ENCODE measurements at regions not wholly inside any gene's neighbourhood (a gene's known extent, or its start where the extent isn't known, plus 50 kb on each side); places are given as distances from the start of the nearest gene placed in this dataset.

- TF ChIP-seq, protein P1, sequence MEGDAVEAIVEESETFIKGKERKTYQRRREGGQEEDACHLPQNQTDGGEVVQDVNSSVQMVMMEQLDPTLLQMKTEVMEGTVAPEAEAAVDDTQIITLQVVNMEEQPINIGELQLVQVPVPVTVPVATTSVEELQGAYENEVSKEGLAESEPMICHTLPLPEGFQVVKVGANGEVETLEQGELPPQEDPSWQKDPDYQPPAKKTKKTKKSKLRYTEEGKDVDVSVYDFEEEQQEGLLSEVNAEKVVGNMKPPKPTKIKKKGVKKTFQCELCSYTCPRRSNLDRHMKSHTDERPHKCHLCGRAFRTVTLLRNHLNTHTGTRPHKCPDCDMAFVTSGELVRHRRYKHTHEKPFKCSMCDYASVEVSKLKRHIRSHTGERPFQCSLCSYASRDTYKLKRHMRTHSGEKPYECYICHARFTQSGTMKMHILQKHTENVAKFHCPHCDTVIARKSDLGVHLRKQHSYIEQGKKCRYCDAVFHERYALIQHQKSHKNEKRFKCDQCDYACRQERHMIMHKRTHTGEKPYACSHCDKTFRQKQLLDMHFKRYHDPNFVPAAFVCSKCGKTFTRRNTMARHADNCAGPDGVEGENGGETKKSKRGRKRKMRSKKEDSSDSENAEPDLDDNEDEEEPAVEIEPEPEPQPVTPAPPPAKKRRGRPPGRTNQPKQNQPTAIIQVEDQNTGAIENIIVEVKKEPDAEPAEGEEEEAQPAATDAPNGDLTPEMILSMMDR (IDR thresholded peaks at IDR 0.05; ENCODE audit: poor library complexity): no peak
- TF ChIP-seq EZH2 (IDR thresholded peaks at IDR 0.05; ENCODE audit: borderline replicate concordance): no peak
Measured at GRCh38 chr6:139747154-139747553, 372.7 kb upstream of the CITED2 start.

All from hepatocyte (in vitro differentiated cells).